Esophagus squamous epithelium (tissue), 4 donors: ENCODE measurements at regions not wholly inside any gene's neighbourhood (a gene's known extent, or its start where the extent isn't known, plus 50 kb on each side); places are given as distances from the start of the nearest gene placed in this dataset.

Source experiments
- CTCF ChIP-seq, 6 experiments: fragments of 450-650 bp in 4 of 6; fragments of 200-600 bp in 2 of 6; sonication (generic) in 2 of 6; IDR thresholded peaks; one replicate each; pipeline ENCODE4 v1.5.1; 2016 to 2019; ENCODE audit warnings: antibody characterized with exemption in 6 of 6, mild to moderate bottlenecking in 4 of 6, moderate library complexity in 4 of 6
- POLR2A ChIP-seq, 4 donors: fragments of 450-650 bp; IDR thresholded peaks; one replicate each; pipeline ENCODE4 v1.6.1; 2017; ENCODE audit warnings: antibody characterized with exemption in 4 of 4, mild to moderate bottlenecking in 4 of 4, moderate library complexity in 3 of 4

GRCh38 chr6:80404889-80405288, 298.4 kb downstream of the BCKDHB start:
- no peak for TF ChIP-seq CTCF (IDR thresholded peaks at IDR 0.05)
- no peak for TF ChIP-seq POLR2A (IDR thresholded peaks at IDR 0.05)
